IMR-90 (cell line): ENCODE measurements at regions not wholly inside any gene's neighbourhood (a gene's known extent, or its start where the extent isn't known, plus 50 kb on each side); places are given as distances from the start of the nearest gene placed in this dataset.

Experiments
- ATAC-seq: fragments of 200-7000 bp; cut with Tn5 transposase; 2 replicates; pipeline ENCODE4 v1.9.1; 2020; ENCODE audit warnings: low read depth, mild to moderate bottlenecking, moderate library complexity
- BruUV-seq: library from RNA; stranded (reverse); fragments of 400-500 nt; replicated peaks from 2 replicates; lab custom pipeline; 2021; lab: Mats Ljungman, UMichigan
- CTCF ChIA-PET: fragments of 300-600 bp; formaldehyde crosslinking; extraction: SDS; loops from one replicate; lab custom pipeline; 2021; ENCODE audit warnings: antibody characterized with exemption; lab: Yijun Ruan, JAX
- POLR2A ChIA-PET: fragments of 300-600 bp; sonication (Branson Sonifier 250); formaldehyde crosslinking; loops from one replicate; lab custom pipeline; 2022; ENCODE audit warnings: antibody characterized with exemption; ENCODE audit not compliant: unreplicated experiment; lab: Charles Lee
- DNase-seq: peaks from one replicate; pipeline ENCODE4 v3.0.0; 2013
- H2AFZ ChIP-seq: replicated peaks from 2 replicates; pipeline ENCODE3; 2013; ENCODE audit warnings: low read length, mild to moderate bottlenecking; ENCODE audit not compliant: poor library complexity
- H2AK5ac ChIP-seq: 2 replicates; pipeline ENCODE4 v1.6.1; 2013; ENCODE audit warnings: low read depth, low read length, inconsistent platforms
- H2AK9ac ChIP-seq: replicated peaks from 2 replicates; pipeline ENCODE3; 2013; ENCODE audit warnings: mild to moderate bottlenecking, low read depth, low read length, moderate library complexity; ENCODE audit not compliant: poor library complexity
- H2BK120ac ChIP-seq: 2 replicates; pipeline ENCODE4 v1.6.1; 2013; ENCODE audit warnings: low read depth, low read length, inconsistent platforms
- H2BK15ac ChIP-seq: 3 replicates; pipeline ENCODE4 v1.6.1; 2013; ENCODE audit warnings: low read depth, low read length, inconsistent platforms
- H2BK20ac ChIP-seq: 2 replicates; pipeline ENCODE4 v1.6.1; 2013; ENCODE audit warnings: low read depth, mild to moderate bottlenecking, inconsistent platforms, low read length, moderate library complexity
- H2BK5ac ChIP-seq: 2 replicates; pipeline ENCODE4 v1.6.1; 2013; ENCODE audit warnings: mild to moderate bottlenecking, low read depth, low read length, inconsistent platforms; ENCODE audit not compliant: poor library complexity, severe bottlenecking
- H3K14ac ChIP-seq: replicated peaks from 2 replicates; pipeline ENCODE4 v1.6.1; 2013; ENCODE audit warnings: low read depth, low read length, inconsistent platforms
- H3K18ac ChIP-seq: 2 replicates; pipeline ENCODE4 v1.6.1; 2013; ENCODE audit warnings: low read depth, low read length, control low read depth
- H3K23ac ChIP-seq: 2 replicates; pipeline ENCODE4 v1.6.1; 2013; ENCODE audit warnings: low read depth, low read length, inconsistent platforms
- H3K27ac ChIP-seq: 2 replicates; pipeline ENCODE4 v1.5.1; 2013; ENCODE audit warnings: mild to moderate bottlenecking, control low read depth, low read length; ENCODE audit not compliant: insufficient read depth
- H3K27me3 ChIP-seq: 2 replicates; pipeline ENCODE4 v1.6.1; 2013; ENCODE audit warnings: low read length; ENCODE audit not compliant: control insufficient read depth, insufficient read depth
- H3K36me3 ChIP-seq: 2 replicates; pipeline ENCODE4 v1.6.1; 2013; ENCODE audit warnings: low read length, mixed read lengths; ENCODE audit not compliant: control insufficient read depth, insufficient read depth
- H3K4ac ChIP-seq: 2 replicates; pipeline ENCODE4 v1.6.1; 2013; ENCODE audit warnings: low read depth, low read length, inconsistent platforms
- H3K4me1 ChIP-seq: 2 replicates; pipeline ENCODE4 v1.6.1; 2013; ENCODE audit warnings: low read length, mixed read lengths; ENCODE audit not compliant: control insufficient read depth, insufficient read depth
- H3K4me2 ChIP-seq: 2 replicates; pipeline ENCODE4 v1.6.1; 2013; ENCODE audit warnings: low read depth, mild to moderate bottlenecking, control low read depth, low read length, moderate library complexity
- H3K4me3 ChIP-seq: 2 replicates; pipeline ENCODE4 v1.5.1; 2013; ENCODE audit warnings: low read depth, mild to moderate bottlenecking, control low read depth, low read length, moderate library complexity; ENCODE audit not compliant: insufficient read depth
- H3K56ac ChIP-seq: 2 replicates; pipeline ENCODE4 v1.6.1; 2013; ENCODE audit warnings: low read length, inconsistent platforms; ENCODE audit not compliant: insufficient read depth; ENCODE audit errors: extremely low read depth
- H3K79me1 ChIP-seq, 2 experiments: 2 replicates each; pipeline ENCODE4 v1.6.1; 2013; ENCODE audit warnings: low read length in 2 of 2, inconsistent platforms in 1 of 2, low read depth in 1 of 2
- H3K9ac ChIP-seq: 2 replicates; pipeline ENCODE4 v1.6.1; 2013; ENCODE audit warnings: low read depth, low read length, control low read depth
- H3K9me1 ChIP-seq: 2 replicates; pipeline ENCODE4 v1.6.1; 2013; ENCODE audit warnings: low read length, inconsistent platforms; ENCODE audit not compliant: insufficient read depth
- H3K9me3 ChIP-seq: 2 replicates; pipeline ENCODE4 v1.6.1; 2013; ENCODE audit warnings: low read length; ENCODE audit not compliant: control insufficient read depth, insufficient read depth
- H4K20me1 ChIP-seq: 2 replicates; pipeline ENCODE4 v1.6.1; 2013; ENCODE audit warnings: low read length, inconsistent platforms; ENCODE audit not compliant: insufficient read depth
- H4K5ac ChIP-seq: 2 replicates; pipeline ENCODE4 v1.6.1; 2013; ENCODE audit warnings: mild to moderate bottlenecking, low read depth, low read length, control low read depth
- H4K8ac ChIP-seq, 2 experiments: 2 replicates each; pipeline ENCODE4 v1.6.1; 2013; ENCODE audit warnings: low read depth in 2 of 2, low read length in 2 of 2, control low read depth in 1 of 2, inconsistent platforms in 1 of 2
- H4K91ac ChIP-seq: 2 replicates; pipeline ENCODE4 v1.6.1; 2013; ENCODE audit warnings: low read depth, low read length, inconsistent platforms; ENCODE audit not compliant: insufficient read depth
- BHLHE40 ChIP-seq: fragments of 150-350 bp; IDR thresholded peaks from 2 replicates; pipeline ENCODE4 v1.6.1; 2016; ENCODE audit warnings: mild to moderate bottlenecking, low read depth, low read length
- MAFK ChIP-seq: IDR thresholded peaks from 2 replicates; pipeline ENCODE4 v1.6.1; 2012; ENCODE audit warnings: low read depth, low read length, improper control_type of control experiment
- MXI1 ChIP-seq: IDR thresholded peaks from 2 replicates; pipeline ENCODE4 v1.6.1; 2012; ENCODE audit warnings: low read depth, mild to moderate bottlenecking, low read length, moderate library complexity, borderline replicate concordance
- POLR2A ChIP-seq: IDR thresholded peaks from 2 replicates; pipeline ENCODE4 v1.6.1; 2012; ENCODE audit warnings: mild to moderate bottlenecking, low read depth, low read length
- whole genome bisulfite sequencing, 2 experiments: methylation state at CpG; one replicate each; pipeline versions ENCODE4 v1.1.5 to v1.1.7; 2013; ENCODE audit warnings: missing lambda C conversion rate in 2 of 2; ENCODE audit not compliant: insufficient read length in 1 of 2; ENCODE audit errors: extremely low coverage in 2 of 2; 5-methylcytosine and 5-hydroxymethylcytosine counted together
- dilution Hi-C: fragments of 300-500 bp; cut with HindIII; formaldehyde crosslinking; loops from one replicate; pipeline ENCODE4 v1.14.3; 2018; ENCODE audit warnings: low sequenced_read_pairs; ENCODE audit not compliant: unreplicated experiment
- in situ Hi-C: fragments of 300-500 bp; cut with MboI; formaldehyde crosslinking; loops from 3 replicates; pipeline ENCODE4 v1.14.3; 2019; ENCODE audit warnings: low sequenced_read_pairs, inconsistent platforms, mixed read lengths
- intact Hi-C: fragments of 100-400 bp; cut with micrococcal nuclease; formaldehyde crosslinking; loops from 2 replicates; pipeline ENCODE4 v1.10.0; 2022
- TF ChIP-seq, protein P1 (sequence below): fragments of 150-350 bp; IDR thresholded peaks from 2 replicates; pipeline ENCODE4 v1.6.1; 2017; ENCODE audit warnings: mild to moderate bottlenecking, antibody characterized with exemption, low read length, low read depth

GRCh38 chrX:7240929-7241328 is 93.0 kb upstream of the PUDP start:
- no peak overlapping the region for H3K56ac ChIP-seq
- no peak overlapping the region for H2BK5ac ChIP-seq
- H2BK120ac ChIP-seq: no peak overlapping the region
- no peak overlapping the region for H2AFZ ChIP-seq
- CTCF ChIA-PET: no interaction called here
- H2BK20ac ChIP-seq: no peak overlapping the region
- no peak overlapping the region for H3K4me2 ChIP-seq
- TF ChIP-seq, protein P1, sequence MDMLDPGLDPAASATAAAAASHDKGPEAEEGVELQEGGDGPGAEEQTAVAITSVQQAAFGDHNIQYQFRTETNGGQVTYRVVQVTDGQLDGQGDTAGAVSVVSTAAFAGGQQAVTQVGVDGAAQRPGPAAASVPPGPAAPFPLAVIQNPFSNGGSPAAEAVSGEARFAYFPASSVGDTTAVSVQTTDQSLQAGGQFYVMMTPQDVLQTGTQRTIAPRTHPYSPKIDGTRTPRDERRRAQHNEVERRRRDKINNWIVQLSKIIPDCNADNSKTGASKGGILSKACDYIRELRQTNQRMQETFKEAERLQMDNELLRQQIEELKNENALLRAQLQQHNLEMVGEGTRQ: no peak
- TF ChIP-seq MAFK (peak; percentile 52), POLR2A (no peak), BHLHE40 (no peak), MXI1 (no peak)
- H4K20me1 ChIP-seq: no peaks in the 10 kb centered on the region
- H4K5ac ChIP-seq: no peak overlapping the region
- POLR2A ChIA-PET: no interaction called here
- no peak overlapping the region for H3K4ac ChIP-seq
- H3K27me3 ChIP-seq: no peaks in the 10 kb centered on the region
- WGBS, 2 experiments: no CpG with 5 or more reads among the region's 2 CpGs
- H4K8ac ChIP-seq: no peak overlapping the region
- H3K18ac ChIP-seq: no peak overlapping the region
- H3K36me3 ChIP-seq: no peaks in the 10 kb centered on the region
- H2AK5ac ChIP-seq: no peak overlapping the region
- no peak for DNase-seq
- dilution Hi-C loops: no loop called here
- no peak overlapping the region for H2BK15ac ChIP-seq
- H3K4me1 ChIP-seq: no peaks in the 10 kb centered on the region
- H4K91ac ChIP-seq: no peak overlapping the region
- no TSS peak for BruUV-seq
- no peak overlapping the region for H3K27ac ChIP-seq
- H3K9me3 ChIP-seq: no peaks in the 10 kb centered on the region
- in situ Hi-C loops: no loop called here
- H3K4me3 ChIP-seq: no peak overlapping the region
- no peak overlapping the region for H3K9ac ChIP-seq
- ATAC-seq: no peak
- H3K79me1 ChIP-seq: no peaks in the 10 kb centered on the region
- H2AK9ac ChIP-seq: no peak overlapping the region
- intact Hi-C loops: no loop called here
- no peak overlapping the region for H3K23ac ChIP-seq
- no peaks in the 10 kb centered on the region for H3K9me1 ChIP-seq
- no peak overlapping the region for H3K14ac ChIP-seq
